PFSK-1 (cell line): ENCODE measurements at regions not wholly inside any gene's neighbourhood (a gene's known extent, or its start where the extent isn't known, plus 50 kb on each side); places are given as distances from the start of the nearest gene placed in this dataset.

Experiments
- FOXP2 ChIP-seq: optimal IDR thresholded peaks from 2 replicates; pipeline ENCODE3; 2011; ENCODE audit warnings: borderline replicate concordance, control low read depth, inconsistent platforms; ENCODE audit not compliant: insufficient read depth; ENCODE audit errors: extremely low read length, extremely low read depth
- POLR2AphosphoS5 ChIP-seq: IDR thresholded peaks from 2 replicates; pipeline ENCODE4 v1.6.1; 2012; ENCODE audit warnings: low read depth, mild to moderate bottlenecking, control low read depth, low read length, moderate library complexity
- REST ChIP-seq, 2 experiments: IDR thresholded peaks; 2 replicates each; pipeline versions ENCODE4 v1.6.1 to v1.8.0; 2011 to 2012; ENCODE audit warnings: low read depth in 2 of 2, low read length in 2 of 2, control low read depth in 1 of 2, inconsistent platforms in 1 of 2, mild to moderate bottlenecking in 1 of 2, moderate library complexity in 1 of 2; ENCODE audit not compliant: insufficient read depth in 1 of 2
- SIN3A ChIP-seq: IDR thresholded peaks from 2 replicates; pipeline ENCODE4 v1.6.1; 2012; ENCODE audit warnings: mild to moderate bottlenecking, low read length, moderate library complexity, borderline replicate concordance; ENCODE audit not compliant: insufficient read depth
- TAF1 ChIP-seq: IDR thresholded peaks from 2 replicates; pipeline ENCODE4 v1.6.1; 2012; ENCODE audit warnings: low read length, control low read depth, borderline replicate concordance; ENCODE audit not compliant: insufficient read depth

- TF ChIP-seq TAF1 (no peak), REST (IDR thresholded peaks at IDR 0.05; ENCODE audit: insufficient read depth in 1 of 2, low read depth in 2 of 2, low read length in 2 of 2) (no peak), SIN3A (no peak), FOXP2 (no peak), POLR2AphosphoS5 (no peak)
These were observed 111.4 kb downstream of the C9orf50 start for GRCh38 chr9:129509533-129509928.

- TF ChIP-seq FOXP2 (no peak), SIN3A (no peak), POLR2AphosphoS5 (no peak), TAF1 (no peak), REST (IDR thresholded peaks at IDR 0.05; ENCODE audit: insufficient read depth in 1 of 2, low read depth in 2 of 2, low read length in 2 of 2) (no peak)
These were observed 113.1 kb downstream of the C9orf50 start for GRCh38 chr9:129507805-129508204.

- TF ChIP-seq REST (IDR thresholded peaks at IDR 0.05; ENCODE audit: insufficient read depth in 1 of 2, low read depth in 2 of 2, low read length in 2 of 2): no peak
- TF ChIP-seq SIN3A: no peak
- TF ChIP-seq POLR2AphosphoS5: no peak
- no peak for TF ChIP-seq FOXP2
- no peak for TF ChIP-seq TAF1
These were observed 114.0 kb downstream of the C9orf50 start for GRCh38 chr9:129506892-129507291.

GRCh38 chr9:129506041-129506440 lies 114.9 kb downstream of the C9orf50 start:
- no peak for TF ChIP-seq POLR2AphosphoS5
- TF ChIP-seq REST (IDR thresholded peaks at IDR 0.05; ENCODE audit: insufficient read depth in 1 of 2, low read depth in 2 of 2, low read length in 2 of 2): no peak
- no peak for TF ChIP-seq TAF1
- TF ChIP-seq FOXP2: no peak
- no peak for TF ChIP-seq SIN3A

GRCh38 chr9:129505270-129505902 lies 115.5 kb downstream of the C9orf50 start:
- TF ChIP-seq SIN3A (no peak), TAF1 (no peak), POLR2AphosphoS5 (no peak), FOXP2 (no peak), REST (IDR thresholded peaks at IDR 0.05; ENCODE audit: insufficient read depth in 1 of 2, low read depth in 2 of 2, low read length in 2 of 2) (no peak)
